ENCODE measurements at regions not wholly inside any gene's neighbourhood (a gene's known extent, or its start where the extent isn't known, plus 50 kb on each side); places are given as distances from the start of the nearest gene placed in this dataset.
"Not testable (repeated sequence)": the region's sequence is repeated elsewhere in the genome, so short reads cannot be mapped to it uniquely, and the experiment has no call there.

GRCh38 chr6:19550380-19550779 is 286.8 kb upstream of the ID4 start:
- no peak for DNase-seq (ENCODE audit: low read depth)

GRCh38 chr6:19551611-19552010 is 285.6 kb upstream of the ID4 start:
- DNase-seq (ENCODE audit: low read depth) = no peak

- no peak for DNase-seq (ENCODE audit: low read depth)
Measured at GRCh38 chr6:19552076-19552475, 285.1 kb upstream of the ID4 start.

- no peak for DNase-seq (ENCODE audit: low read depth)
Measured at GRCh38 chr6:19552588-19552987, 284.6 kb upstream of the ID4 start.

- no peak for DNase-seq (ENCODE audit: low read depth)
Measured at GRCh38 chr6:19554356-19555225, 282.6 kb upstream of the ID4 start.

GRCh38 chr6:19557191-19557590 is 280.0 kb upstream of the ID4 start:
- no peak for DNase-seq (ENCODE audit: low read depth)

- no peak for DNase-seq (ENCODE audit: low read depth)
Measured at GRCh38 chr6:19558201-19558600, 279.0 kb upstream of the ID4 start.

- DNase-seq (ENCODE audit: low read depth) = no peak
Measured at GRCh38 chr6:19558934-19559333, 278.2 kb upstream of the ID4 start.

- no peak for DNase-seq (ENCODE audit: low read depth)
Measured at GRCh38 chr6:19562468-19562867, 274.7 kb upstream of the ID4 start.

GRCh38 chr6:19569563-19569962 is 267.6 kb upstream of the ID4 start:
- no peak for DNase-seq (ENCODE audit: low read depth)

GRCh38 chr6:19571176-19571575 is 266.0 kb upstream of the ID4 start:
- DNase-seq (ENCODE audit: low read depth) = no peak

GRCh38 chr6:19578481-19578880 is 258.7 kb upstream of the ID4 start:
- no peak for DNase-seq (ENCODE audit: low read depth)

- DNase-seq (ENCODE audit: low read depth) = not testable (repeated sequence)
Measured at GRCh38 chr6:19584207-19584606, 253.0 kb upstream of the ID4 start.

- DNase-seq (ENCODE audit: low read depth) = no peak
Measured at GRCh38 chr6:19587238-19587942, 249.8 kb upstream of the ID4 start.

- DNase-seq (ENCODE audit: low read depth) = no peak
Measured at GRCh38 chr6:19590501-19591131, 246.6 kb upstream of the ID4 start.

- no peak for DNase-seq (ENCODE audit: low read depth)
Measured at GRCh38 chr6:19597809-19598320, 239.3 kb upstream of the ID4 start.

- DNase-seq (ENCODE audit: low read depth) = no peak
Measured at GRCh38 chr6:19599796-19600464, 237.2 kb upstream of the ID4 start.

GRCh38 chr6:19602434-19603013 is 234.6 kb upstream of the ID4 start:
- no peak for DNase-seq (ENCODE audit: low read depth)

- no peak for DNase-seq (ENCODE audit: low read depth)
Measured at GRCh38 chr6:19603721-19604120, 233.4 kb upstream of the ID4 start.

- DNase-seq (ENCODE audit: low read depth) = no peak
Measured at GRCh38 chr6:19605624-19606023, 231.5 kb upstream of the ID4 start.

- no peak for DNase-seq (ENCODE audit: low read depth)
Measured at GRCh38 chr6:19608546-19608945, 228.6 kb upstream of the ID4 start.
